GM23338 (cell line): ENCODE measurements at regions not wholly inside any gene's neighbourhood (a gene's known extent, or its start where the extent isn't known, plus 50 kb on each side); places are given as distances from the start of the nearest gene placed in this dataset.

Experiments
- CREB1 ChIP-seq: fragments of 250-450 bp; sonication (Bioruptor Pico); IDR thresholded peaks from 2 replicates; pipeline ENCODE4 v1.5.0; 2020; ENCODE audit warnings: low read depth, mild to moderate bottlenecking, moderate library complexity
- EZH2 ChIP-seq: fragments of 200-600 bp; sonication (generic); IDR thresholded peaks from one replicate; pipeline ENCODE4 v1.8.0; 2017; ENCODE audit warnings: antibody characterized with exemption, mild to moderate bottlenecking, low read depth; ENCODE audit not compliant: unreplicated experiment
- EZH2phosphoT487 ChIP-seq: fragments of 200-600 bp; sonication (generic); IDR thresholded peaks from one replicate; pipeline ENCODE4 v1.8.1; 2018; ENCODE audit warnings: antibody characterized with exemption; ENCODE audit not compliant: unreplicated experiment
- JUNB ChIP-seq: IDR thresholded peaks from one replicate; pipeline ENCODE4 v1.6.1; 2016; ENCODE audit warnings: antibody characterized with exemption; ENCODE audit not compliant: unreplicated experiment
- NANOG ChIP-seq: IDR thresholded peaks from 2 replicates; pipeline ENCODE4 v1.6.1; 2016; ENCODE audit warnings: antibody characterized with exemption, borderline replicate concordance
- POLR2AphosphoS5 ChIP-seq: IDR thresholded peaks from 2 replicates; pipeline ENCODE4 v1.6.1; 2016; ENCODE audit warnings: antibody characterized with exemption, low read depth
- STAT1 ChIP-seq: IDR thresholded peaks from one replicate; pipeline ENCODE4 v1.6.1; 2016; ENCODE audit warnings: antibody characterized with exemption; ENCODE audit not compliant: unreplicated experiment
- ZNF331 ChIP-seq: fragments of 250-450 bp; sonication (Bioruptor Pico); IDR thresholded peaks from 2 replicates; pipeline ENCODE4 v1.5.0; 2020; ENCODE audit warnings: low read depth, mild to moderate bottlenecking, moderate library complexity
- TF ChIP-seq, protein P1 (sequence below): IDR thresholded peaks from one replicate; pipeline ENCODE4 v1.6.1; 2018; ENCODE audit warnings: antibody characterized with exemption; ENCODE audit not compliant: unreplicated experiment
- TF ChIP-seq, protein P2 (sequence below), 2 experiments: fragments of 200-600 bp in 1 of 2; sonication (generic) in 1 of 2; conservative IDR thresholded peaks; 2 replicates each; pipeline versions ENCODE4 v1.5.1 to v1.6.1; 2016 to 2017; ENCODE audit warnings: antibody characterized with exemption in 2 of 2, low read depth in 2 of 2, mild to moderate bottlenecking in 2 of 2, moderate library complexity in 1 of 2
- TF ChIP-seq, protein P3 (sequence below): IDR thresholded peaks from 2 replicates; pipeline ENCODE4 v1.6.1; 2016; ENCODE audit warnings: antibody characterized with exemption
- TF ChIP-seq, protein P4 (sequence below): fragments of 250-450 bp; sonication (Bioruptor Pico); IDR thresholded peaks from 2 replicates; pipeline ENCODE4 v1.5.0; 2020; ENCODE audit warnings: mild to moderate bottlenecking, moderate library complexity

DNA sequence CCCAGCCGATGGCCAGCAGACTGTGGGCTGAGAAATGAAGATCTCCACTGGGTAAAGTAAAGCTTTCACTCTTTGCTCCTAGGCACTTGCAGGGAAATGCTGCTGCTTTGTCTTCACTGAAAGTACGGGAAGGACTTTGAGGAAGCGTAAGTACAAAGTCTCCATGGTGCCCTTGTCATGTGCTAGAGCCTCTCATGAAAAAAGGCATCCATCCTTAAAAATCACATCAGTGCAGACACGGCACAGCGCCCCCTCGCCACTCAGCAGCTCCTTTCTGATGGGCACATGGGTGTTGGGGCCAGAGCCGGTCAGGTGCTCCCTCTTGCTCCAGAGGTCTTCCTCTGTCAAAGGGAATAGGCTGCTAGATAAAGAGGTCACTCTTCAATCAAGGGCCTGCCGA, 87.8 kb upstream of the CALM2 start:
- TF ChIP-seq, protein P1, sequence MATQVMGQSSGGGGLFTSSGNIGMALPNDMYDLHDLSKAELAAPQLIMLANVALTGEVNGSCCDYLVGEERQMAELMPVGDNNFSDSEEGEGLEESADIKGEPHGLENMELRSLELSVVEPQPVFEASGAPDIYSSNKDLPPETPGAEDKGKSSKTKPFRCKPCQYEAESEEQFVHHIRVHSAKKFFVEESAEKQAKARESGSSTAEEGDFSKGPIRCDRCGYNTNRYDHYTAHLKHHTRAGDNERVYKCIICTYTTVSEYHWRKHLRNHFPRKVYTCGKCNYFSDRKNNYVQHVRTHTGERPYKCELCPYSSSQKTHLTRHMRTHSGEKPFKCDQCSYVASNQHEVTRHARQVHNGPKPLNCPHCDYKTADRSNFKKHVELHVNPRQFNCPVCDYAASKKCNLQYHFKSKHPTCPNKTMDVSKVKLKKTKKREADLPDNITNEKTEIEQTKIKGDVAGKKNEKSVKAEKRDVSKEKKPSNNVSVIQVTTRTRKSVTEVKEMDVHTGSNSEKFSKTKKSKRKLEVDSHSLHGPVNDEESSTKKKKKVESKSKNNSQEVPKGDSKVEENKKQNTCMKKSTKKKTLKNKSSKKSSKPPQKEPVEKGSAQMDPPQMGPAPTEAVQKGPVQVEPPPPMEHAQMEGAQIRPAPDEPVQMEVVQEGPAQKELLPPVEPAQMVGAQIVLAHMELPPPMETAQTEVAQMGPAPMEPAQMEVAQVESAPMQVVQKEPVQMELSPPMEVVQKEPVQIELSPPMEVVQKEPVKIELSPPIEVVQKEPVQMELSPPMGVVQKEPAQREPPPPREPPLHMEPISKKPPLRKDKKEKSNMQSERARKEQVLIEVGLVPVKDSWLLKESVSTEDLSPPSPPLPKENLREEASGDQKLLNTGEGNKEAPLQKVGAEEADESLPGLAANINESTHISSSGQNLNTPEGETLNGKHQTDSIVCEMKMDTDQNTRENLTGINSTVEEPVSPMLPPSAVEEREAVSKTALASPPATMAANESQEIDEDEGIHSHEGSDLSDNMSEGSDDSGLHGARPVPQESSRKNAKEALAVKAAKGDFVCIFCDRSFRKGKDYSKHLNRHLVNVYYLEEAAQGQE: no peak
- TF ChIP-seq, protein P2, sequence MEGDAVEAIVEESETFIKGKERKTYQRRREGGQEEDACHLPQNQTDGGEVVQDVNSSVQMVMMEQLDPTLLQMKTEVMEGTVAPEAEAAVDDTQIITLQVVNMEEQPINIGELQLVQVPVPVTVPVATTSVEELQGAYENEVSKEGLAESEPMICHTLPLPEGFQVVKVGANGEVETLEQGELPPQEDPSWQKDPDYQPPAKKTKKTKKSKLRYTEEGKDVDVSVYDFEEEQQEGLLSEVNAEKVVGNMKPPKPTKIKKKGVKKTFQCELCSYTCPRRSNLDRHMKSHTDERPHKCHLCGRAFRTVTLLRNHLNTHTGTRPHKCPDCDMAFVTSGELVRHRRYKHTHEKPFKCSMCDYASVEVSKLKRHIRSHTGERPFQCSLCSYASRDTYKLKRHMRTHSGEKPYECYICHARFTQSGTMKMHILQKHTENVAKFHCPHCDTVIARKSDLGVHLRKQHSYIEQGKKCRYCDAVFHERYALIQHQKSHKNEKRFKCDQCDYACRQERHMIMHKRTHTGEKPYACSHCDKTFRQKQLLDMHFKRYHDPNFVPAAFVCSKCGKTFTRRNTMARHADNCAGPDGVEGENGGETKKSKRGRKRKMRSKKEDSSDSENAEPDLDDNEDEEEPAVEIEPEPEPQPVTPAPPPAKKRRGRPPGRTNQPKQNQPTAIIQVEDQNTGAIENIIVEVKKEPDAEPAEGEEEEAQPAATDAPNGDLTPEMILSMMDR (conservative IDR thresholded peaks at IDR 0.05; ENCODE audit: low read depth in 2 of 2): peak; percentile 57 to 83
- TF ChIP-seq EZH2 (no peak), EZH2phosphoT487 (no peak), CREB1 (no peak), JUNB (no peak), POLR2AphosphoS5 (no peak), ZNF331 (no peak), NANOG (no peak), STAT1 (no peak)
- TF ChIP-seq, protein P3, sequence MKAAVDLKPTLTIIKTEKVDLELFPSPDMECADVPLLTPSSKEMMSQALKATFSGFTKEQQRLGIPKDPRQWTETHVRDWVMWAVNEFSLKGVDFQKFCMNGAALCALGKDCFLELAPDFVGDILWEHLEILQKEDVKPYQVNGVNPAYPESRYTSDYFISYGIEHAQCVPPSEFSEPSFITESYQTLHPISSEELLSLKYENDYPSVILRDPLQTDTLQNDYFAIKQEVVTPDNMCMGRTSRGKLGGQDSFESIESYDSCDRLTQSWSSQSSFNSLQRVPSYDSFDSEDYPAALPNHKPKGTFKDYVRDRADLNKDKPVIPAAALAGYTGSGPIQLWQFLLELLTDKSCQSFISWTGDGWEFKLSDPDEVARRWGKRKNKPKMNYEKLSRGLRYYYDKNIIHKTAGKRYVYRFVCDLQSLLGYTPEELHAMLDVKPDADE: no peak
- TF ChIP-seq, protein P4, sequence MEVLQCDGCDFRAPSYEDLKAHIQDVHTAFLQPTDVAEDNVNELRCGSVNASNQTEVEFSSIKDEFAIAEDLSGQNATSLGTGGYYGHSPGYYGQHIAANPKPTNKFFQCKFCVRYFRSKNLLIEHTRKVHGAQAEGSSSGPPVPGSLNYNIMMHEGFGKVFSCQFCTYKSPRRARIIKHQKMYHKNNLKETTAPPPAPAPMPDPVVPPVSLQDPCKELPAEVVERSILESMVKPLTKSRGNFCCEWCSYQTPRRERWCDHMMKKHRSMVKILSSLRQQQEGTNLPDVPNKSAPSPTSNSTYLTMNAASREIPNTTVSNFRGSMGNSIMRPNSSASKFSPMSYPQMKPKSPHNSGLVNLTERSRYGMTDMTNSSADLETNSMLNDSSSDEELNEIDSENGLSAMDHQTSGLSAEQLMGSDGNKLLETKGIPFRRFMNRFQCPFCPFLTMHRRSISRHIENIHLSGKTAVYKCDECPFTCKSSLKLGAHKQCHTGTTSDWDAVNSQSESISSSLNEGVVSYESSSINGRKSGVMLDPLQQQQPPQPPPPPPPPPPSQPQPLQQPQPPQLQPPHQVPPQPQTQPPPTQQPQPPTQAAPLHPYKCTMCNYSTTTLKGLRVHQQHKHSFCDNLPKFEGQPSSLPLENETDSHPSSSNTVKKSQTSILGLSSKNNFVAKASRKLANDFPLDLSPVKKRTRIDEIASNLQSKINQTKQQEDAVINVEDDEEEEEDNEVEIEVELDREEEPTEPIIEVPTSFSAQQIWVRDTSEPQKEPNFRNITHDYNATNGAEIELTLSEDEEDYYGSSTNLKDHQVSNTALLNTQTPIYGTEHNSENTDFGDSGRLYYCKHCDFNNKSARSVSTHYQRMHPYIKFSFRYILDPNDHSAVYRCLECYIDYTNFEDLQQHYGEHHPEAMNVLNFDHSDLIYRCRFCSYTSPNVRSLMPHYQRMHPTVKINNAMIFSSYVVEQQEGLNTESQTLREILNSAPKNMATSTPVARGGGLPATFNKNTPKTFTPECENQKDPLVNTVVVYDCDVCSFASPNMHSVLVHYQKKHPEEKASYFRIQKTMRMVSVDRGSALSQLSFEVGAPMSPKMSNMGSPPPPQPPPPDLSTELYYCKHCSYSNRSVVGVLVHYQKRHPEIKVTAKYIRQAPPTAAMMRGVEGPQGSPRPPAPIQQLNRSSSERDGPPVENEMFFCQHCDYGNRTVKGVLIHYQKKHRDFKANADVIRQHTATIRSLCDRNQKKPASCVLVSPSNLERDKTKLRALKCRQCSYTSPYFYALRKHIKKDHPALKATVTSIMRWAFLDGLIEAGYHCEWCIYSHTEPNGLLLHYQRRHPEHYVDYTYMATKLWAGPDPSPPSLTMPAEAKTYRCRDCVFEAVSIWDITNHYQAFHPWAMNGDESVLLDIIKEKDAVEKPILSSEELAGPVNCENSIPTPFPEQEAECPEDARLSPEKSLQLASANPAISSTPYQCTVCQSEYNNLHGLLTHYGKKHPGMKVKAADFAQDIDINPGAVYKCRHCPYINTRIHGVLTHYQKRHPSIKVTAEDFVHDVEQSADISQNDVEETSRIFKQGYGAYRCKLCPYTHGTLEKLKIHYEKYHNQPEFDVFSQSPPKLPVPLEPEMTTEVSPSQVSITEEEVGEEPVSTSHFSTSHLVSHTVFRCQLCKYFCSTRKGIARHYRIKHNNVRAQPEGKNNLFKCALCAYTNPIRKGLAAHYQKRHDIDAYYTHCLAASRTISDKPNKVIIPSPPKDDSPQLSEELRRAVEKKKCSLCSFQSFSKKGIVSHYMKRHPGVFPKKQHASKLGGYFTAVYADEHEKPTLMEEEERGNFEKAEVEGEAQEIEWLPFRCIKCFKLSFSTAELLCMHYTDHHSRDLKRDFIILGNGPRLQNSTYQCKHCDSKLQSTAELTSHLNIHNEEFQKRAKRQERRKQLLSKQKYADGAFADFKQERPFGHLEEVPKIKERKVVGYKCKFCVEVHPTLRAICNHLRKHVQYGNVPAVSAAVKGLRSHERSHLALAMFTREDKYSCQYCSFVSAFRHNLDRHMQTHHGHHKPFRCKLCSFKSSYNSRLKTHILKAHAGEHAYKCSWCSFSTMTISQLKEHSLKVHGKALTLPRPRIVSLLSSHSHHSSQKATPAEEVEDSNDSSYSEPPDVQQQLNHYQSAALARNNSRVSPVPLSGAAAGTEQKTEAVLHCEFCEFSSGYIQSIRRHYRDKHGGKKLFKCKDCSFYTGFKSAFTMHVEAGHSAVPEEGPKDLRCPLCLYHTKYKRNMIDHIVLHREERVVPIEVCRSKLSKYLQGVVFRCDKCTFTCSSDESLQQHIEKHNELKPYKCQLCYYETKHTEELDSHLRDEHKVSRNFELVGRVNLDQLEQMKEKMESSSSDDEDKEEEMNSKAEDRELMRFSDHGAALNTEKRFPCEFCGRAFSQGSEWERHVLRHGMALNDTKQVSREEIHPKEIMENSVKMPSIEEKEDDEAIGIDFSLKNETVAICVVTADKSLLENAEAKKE (CRISPR knock-in tag): no peak
